ENCODE measurements at regions not wholly inside any gene's neighbourhood (a gene's known extent, or its start where the extent isn't known, plus 50 kb on each side); places are given as distances from the start of the nearest gene placed in this dataset.

DNA sequence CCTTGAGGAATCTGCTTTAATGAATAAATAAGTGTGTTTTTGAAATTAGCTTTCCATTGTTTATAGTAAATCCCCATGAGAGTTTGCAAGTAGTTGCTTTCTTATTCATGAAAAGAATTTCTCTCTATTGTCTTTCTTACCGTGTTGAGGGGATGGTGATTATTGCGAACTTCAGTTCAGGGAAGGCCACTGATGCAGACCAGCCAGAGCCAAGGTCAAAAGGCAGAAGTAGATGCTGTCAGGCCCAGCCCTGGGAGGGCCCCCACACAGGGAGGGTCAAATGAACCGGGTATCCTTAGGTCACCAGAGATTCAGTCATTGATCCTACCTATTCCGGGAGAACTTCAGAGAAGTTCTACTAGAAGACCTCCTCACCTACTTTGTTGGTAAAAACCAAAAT, 185.9 kb downstream of the NUFIP1 start:
- TF ChIP-seq CTCF (IDR thresholded peaks at IDR 0.05) (no peak), POLR2A (IDR thresholded peaks at IDR 0.05) (no peak)

Measured in testis (tissue), 2 donors.